ENCODE measurements at regions not wholly inside any gene's neighbourhood (a gene's known extent, or its start where the extent isn't known, plus 50 kb on each side); places are given as distances from the start of the nearest gene placed in this dataset.

GRCh38 chr4:144465546-144465945 is 180.4 kb upstream of the HHIP start:
- TF ChIP-seq TCF4 (CRISPR knock-in tag; IDR thresholded peaks at IDR 0.05; ENCODE audit: borderline replicate concordance) (no peak), ISL1 (CRISPR knock-in tag; IDR thresholded peaks at IDR 0.05) (no peak), ZFP30 (CRISPR knock-in tag; IDR thresholded peaks at IDR 0.05) (no peak), ESRRG (CRISPR knock-in tag; IDR thresholded peaks at IDR 0.05) (no peak), ZNF8 (CRISPR knock-in tag; IDR thresholded peaks at IDR 0.05) (no peak), ZFP3 (CRISPR knock-in tag; IDR thresholded peaks at IDR 0.05) (no peak), OSR1 (CRISPR knock-in tag; IDR thresholded peaks at IDR 0.05) (no peak), ZC3H10 (CRISPR knock-in tag; IDR thresholded peaks at IDR 0.05) (no peak), ARNTL (CRISPR knock-in tag; IDR thresholded peaks at IDR 0.05; ENCODE audit: borderline replicate concordance, low read depth) (no peak), CREB5 (CRISPR knock-in tag; IDR thresholded peaks at IDR 0.05; ENCODE audit: low read depth) (no peak)
- no peak for ATAC-seq

GRCh38 chr4:144480068-144480467 is 165.9 kb upstream of the HHIP start:
- ATAC-seq, result no peak
- no peak for TF ChIP-seq TCF4 (CRISPR knock-in tag; IDR thresholded peaks at IDR 0.05; ENCODE audit: borderline replicate concordance)
- TF ChIP-seq ZNF70 (CRISPR knock-in tag; IDR thresholded peaks at IDR 0.05), result no peak

GRCh38 chr4:144489831-144490230 is 156.1 kb upstream of the HHIP start:
- no peak for ATAC-seq
- TF ChIP-seq ISL1 (CRISPR knock-in tag; IDR thresholded peaks at IDR 0.05) (no peak), ZFP3 (CRISPR knock-in tag; IDR thresholded peaks at IDR 0.05) (no peak)

GRCh38 chr4:144494280-144494679 is 151.7 kb upstream of the HHIP start:
- no peak for ATAC-seq
- TF ChIP-seq ZNF70 (CRISPR knock-in tag; IDR thresholded peaks at IDR 0.05), result no peak
- no peak for TF ChIP-seq CSRNP3 (CRISPR knock-in tag; IDR thresholded peaks at IDR 0.05)
- no peak for TF ChIP-seq GLIS3 (CRISPR knock-in tag; IDR thresholded peaks at IDR 0.05)
- TF ChIP-seq SNAI2 (CRISPR knock-in tag; IDR thresholded peaks at IDR 0.05), result no peak
- TF ChIP-seq CSDC2 (CRISPR knock-in tag; IDR thresholded peaks at IDR 0.05), result no peak
- TF ChIP-seq ESRRG (CRISPR knock-in tag; IDR thresholded peaks at IDR 0.05), result no peak
- no peak for TF ChIP-seq PATZ1 (CRISPR knock-in tag; IDR thresholded peaks at IDR 0.05; ENCODE audit: borderline replicate concordance)
- TF ChIP-seq ARNTL (CRISPR knock-in tag; IDR thresholded peaks at IDR 0.05; ENCODE audit: borderline replicate concordance, low read depth), result no peak
- no peak for TF ChIP-seq POU6F1 (CRISPR knock-in tag; IDR thresholded peaks at IDR 0.05; ENCODE audit: borderline replicate concordance, low read depth)
- TF ChIP-seq ZNF565 (CRISPR knock-in tag; conservative IDR thresholded peaks at IDR 0.05; ENCODE audit: low read depth), result no peak
- TF ChIP-seq OSR1 (CRISPR knock-in tag; IDR thresholded peaks at IDR 0.05), result no peak
- TF ChIP-seq TSHZ2 (CRISPR knock-in tag; IDR thresholded peaks at IDR 0.05), result no peak
- TF ChIP-seq ZNF8 (CRISPR knock-in tag; IDR thresholded peaks at IDR 0.05), result no peak
- no peak for TF ChIP-seq ISL1 (CRISPR knock-in tag; IDR thresholded peaks at IDR 0.05)
- no peak for TF ChIP-seq PPARA (CRISPR knock-in tag; IDR thresholded peaks at IDR 0.05; ENCODE audit: borderline replicate concordance)
- no peak for TF ChIP-seq CREB5 (CRISPR knock-in tag; IDR thresholded peaks at IDR 0.05; ENCODE audit: low read depth)
- no peak for TF ChIP-seq ZFP3 (CRISPR knock-in tag; IDR thresholded peaks at IDR 0.05)
- no peak for TF ChIP-seq ZFP30 (CRISPR knock-in tag; IDR thresholded peaks at IDR 0.05)
